ENCODE measurements at regions not wholly inside any gene's neighbourhood (a gene's known extent, or its start where the extent isn't known, plus 50 kb on each side); places are given as distances from the start of the nearest gene placed in this dataset.

DNA sequence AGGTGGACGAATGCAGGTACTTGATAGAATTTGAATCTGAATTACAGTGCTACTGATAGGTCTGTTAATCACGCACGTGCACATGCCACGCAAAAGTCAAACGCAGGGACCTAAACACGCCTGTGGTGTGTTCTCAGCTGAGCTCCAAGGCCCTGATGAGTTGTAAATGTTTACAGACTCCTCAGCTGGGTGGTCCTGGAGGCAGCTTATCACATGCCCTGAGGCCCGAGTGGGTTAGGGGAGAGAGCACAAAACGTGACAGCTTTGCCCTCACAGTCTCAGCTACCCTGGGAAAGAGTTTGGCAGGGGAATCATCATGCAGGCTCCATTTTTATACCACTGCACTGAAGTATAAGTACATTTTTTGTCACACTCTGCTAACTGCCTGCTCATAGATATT is 68.3 kb upstream of the FAM110C start:
- TF ChIP-seq POLR2A (IDR thresholded peaks at IDR 0.05): no peak
- TF ChIP-seq, protein P1, sequence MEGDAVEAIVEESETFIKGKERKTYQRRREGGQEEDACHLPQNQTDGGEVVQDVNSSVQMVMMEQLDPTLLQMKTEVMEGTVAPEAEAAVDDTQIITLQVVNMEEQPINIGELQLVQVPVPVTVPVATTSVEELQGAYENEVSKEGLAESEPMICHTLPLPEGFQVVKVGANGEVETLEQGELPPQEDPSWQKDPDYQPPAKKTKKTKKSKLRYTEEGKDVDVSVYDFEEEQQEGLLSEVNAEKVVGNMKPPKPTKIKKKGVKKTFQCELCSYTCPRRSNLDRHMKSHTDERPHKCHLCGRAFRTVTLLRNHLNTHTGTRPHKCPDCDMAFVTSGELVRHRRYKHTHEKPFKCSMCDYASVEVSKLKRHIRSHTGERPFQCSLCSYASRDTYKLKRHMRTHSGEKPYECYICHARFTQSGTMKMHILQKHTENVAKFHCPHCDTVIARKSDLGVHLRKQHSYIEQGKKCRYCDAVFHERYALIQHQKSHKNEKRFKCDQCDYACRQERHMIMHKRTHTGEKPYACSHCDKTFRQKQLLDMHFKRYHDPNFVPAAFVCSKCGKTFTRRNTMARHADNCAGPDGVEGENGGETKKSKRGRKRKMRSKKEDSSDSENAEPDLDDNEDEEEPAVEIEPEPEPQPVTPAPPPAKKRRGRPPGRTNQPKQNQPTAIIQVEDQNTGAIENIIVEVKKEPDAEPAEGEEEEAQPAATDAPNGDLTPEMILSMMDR (IDR thresholded peaks at IDR 0.05): no peak
- TF ChIP-seq POLR2AphosphoS5 (IDR thresholded peaks at IDR 0.05): no peak
- no peak for TF ChIP-seq EP300 (IDR thresholded peaks at IDR 0.05)

Measured in sigmoid colon (tissue), 4 donors.